GM18951 (cell line): ENCODE measurements at regions not wholly inside any gene's neighbourhood (a gene's known extent, or its start where the extent isn't known, plus 50 kb on each side); places are given as distances from the start of the nearest gene placed in this dataset.

Experiments used
- POLR2A ChIP-seq: IDR thresholded peaks from 4 replicates; pipeline ENCODE4 v1.6.1; 2011; ENCODE audit warnings: mild to moderate bottlenecking; ENCODE audit not compliant: insufficient read length, insufficient read depth; ENCODE audit errors: extremely low read depth
- in situ Hi-C: fragments of 300-500 bp; cut with MboI; formaldehyde crosslinking; loops from one replicate; pipeline ENCODE4 v1.12.0; 2022; ENCODE audit warnings: low sequenced_read_pairs, mixed read lengths, inconsistent platforms; ENCODE audit not compliant: unreplicated experiment

GRCh38 chr9:20028192-20028848 is 239.5 kb upstream of the SLC24A2 start:
- no peak for TF ChIP-seq POLR2A
- in situ Hi-C loops = no loop called here

- in situ Hi-C loops = no loop called here
- TF ChIP-seq POLR2A = no peak
Measured at GRCh38 chr9:20023961-20024571, 235.2 kb upstream of the SLC24A2 start.

GRCh38 chr9:20023210-20023905 is 234.5 kb upstream of the SLC24A2 start:
- in situ Hi-C loops = no loop called here
- no peak for TF ChIP-seq POLR2A

GRCh38 chr9:20022410-20022809 is 233.6 kb upstream of the SLC24A2 start:
- TF ChIP-seq POLR2A = no peak
- in situ Hi-C loops = no loop called here

- no peak for TF ChIP-seq POLR2A
- in situ Hi-C loops = no loop called here
Measured at GRCh38 chr9:20016611-20017010, 227.8 kb upstream of the SLC24A2 start.

GRCh38 chr9:20015427-20015931 is 226.6 kb upstream of the SLC24A2 start:
- in situ Hi-C loops = no loop called here
- TF ChIP-seq POLR2A = no peak

GRCh38 chr9:20014168-20014567 is 225.3 kb upstream of the SLC24A2 start:
- no peak for TF ChIP-seq POLR2A
- in situ Hi-C loops = no loop called here

- in situ Hi-C loops = no loop called here
- no peak for TF ChIP-seq POLR2A
Measured at GRCh38 chr9:20012232-20012631, 223.4 kb upstream of the SLC24A2 start.

- in situ Hi-C loops = no loop called here
- no peak for TF ChIP-seq POLR2A
Measured at GRCh38 chr9:20009606-20010005, 220.8 kb upstream of the SLC24A2 start.

- in situ Hi-C loops = no loop called here
- no peak for TF ChIP-seq POLR2A
Measured at GRCh38 chr9:20002011-20002410, 213.2 kb upstream of the SLC24A2 start.

- no peak for TF ChIP-seq POLR2A
- in situ Hi-C loops = no loop called here
Measured at GRCh38 chr9:20001058-20001457, 212.2 kb upstream of the SLC24A2 start.

- in situ Hi-C loops = no loop called here
- TF ChIP-seq POLR2A = no peak
Measured at GRCh38 chr9:19999491-20000057, 210.7 kb upstream of the SLC24A2 start.

- in situ Hi-C loops = no loop called here
Measured at GRCh38 chr9:19998823-19999455, 210.1 kb upstream of the SLC24A2 start.

More at GRCh38 chr9:19998823-19999455, 210.1 kb upstream of the SLC24A2 start:
- TF ChIP-seq POLR2A = no peak
